ENCODE measurements at regions not wholly inside any gene's neighbourhood (a gene's known extent, or its start where the extent isn't known, plus 50 kb on each side); places are given as distances from the start of the nearest gene placed in this dataset.

GRCh38 chr12:92544322-92544721 is 158.5 kb upstream of the PLEKHG7 start:
- intact Hi-C loops (cut with DNase I; ENCODE audit: low total_unique reads): no loop called here
- TF ChIP-seq CTCF (IDR thresholded peaks at IDR 0.05): no peak
- Histone ChIP-seq H3K4me1 (peaks cover 0 to 13% (median 9%) of the 10 kb centered on the region in 4 donors), H3K9me3 (no peaks in the 10 kb centered on the region), H3K27ac (no peak overlapping the region), H3K27me3 (no peaks in the 10 kb centered on the region), H3K36me3 (no peaks in the 10 kb centered on the region), H3K4me3 (no peak overlapping the region)
- DNase-seq: no peak

- DNase-seq: no peak
- Histone ChIP-seq H3K9me3 (no peaks in the 10 kb centered on the region), H3K27me3 (no peaks in the 10 kb centered on the region), H3K27ac (no peak overlapping the region), H3K36me3 (no peaks in the 10 kb centered on the region), H3K4me3 (no peak overlapping the region), H3K4me1 (peaks cover 0 to 17% (median 9%) of the 10 kb centered on the region in 4 donors)
- TF ChIP-seq CTCF (IDR thresholded peaks at IDR 0.05): no peak
- intact Hi-C loops (cut with DNase I; ENCODE audit: low total_unique reads): no loop called here
These were observed 158.9 kb upstream of the PLEKHG7 start for GRCh38 chr12:92543840-92544239.

GRCh38 chr12:92543359-92543758 is 159.4 kb upstream of the PLEKHG7 start:
- no peak overlapping the region for H3K4me3 ChIP-seq
- peaks cover 0 to 17% (median 9%) of the 10 kb centered on the region in 4 donors for H3K4me1 ChIP-seq
- intact Hi-C loops (cut with DNase I; ENCODE audit: low total_unique reads): no loop called here
- H3K27ac ChIP-seq: no peak overlapping the region
- no peak for DNase-seq
- no peaks in the 10 kb centered on the region for H3K9me3 ChIP-seq
- H3K36me3 ChIP-seq: no peaks in the 10 kb centered on the region
- no peak for TF ChIP-seq CTCF (IDR thresholded peaks at IDR 0.05)
- H3K27me3 ChIP-seq: no peaks in the 10 kb centered on the region

- H3K4me3 ChIP-seq: no peak overlapping the region
- peaks cover 0 to 17% (median 9%) of the 10 kb centered on the region in 4 donors for H3K4me1 ChIP-seq
- no peak overlapping the region for H3K27ac ChIP-seq
- no peak for DNase-seq
- TF ChIP-seq CTCF (IDR thresholded peaks at IDR 0.05): no peak
- H3K9me3 ChIP-seq: no peaks in the 10 kb centered on the region
- no peaks in the 10 kb centered on the region for H3K27me3 ChIP-seq
- no peaks in the 10 kb centered on the region for H3K36me3 ChIP-seq
- intact Hi-C loops (cut with DNase I; ENCODE audit: low total_unique reads): no loop called here
These were observed 161.1 kb upstream of the PLEKHG7 start for GRCh38 chr12:92541731-92542130.

GRCh38 chr12:92540782-92541423 is 161.9 kb upstream of the PLEKHG7 start:
- no peak for TF ChIP-seq CTCF (IDR thresholded peaks at IDR 0.05)
- intact Hi-C loops (cut with DNase I; ENCODE audit: low total_unique reads): no loop called here
- no peak overlapping the region for H3K27ac ChIP-seq
- no peak overlapping the region for H3K4me3 ChIP-seq
- peaks cover 0 to 17% (median 9%) of the 10 kb centered on the region in 4 donors for H3K4me1 ChIP-seq
- no peaks in the 10 kb centered on the region for H3K27me3 ChIP-seq
- DNase-seq: no peak
- H3K9me3 ChIP-seq: no peaks in the 10 kb centered on the region
- no peaks in the 10 kb centered on the region for H3K36me3 ChIP-seq
